NCI-H1436 (cell line): ENCODE measurements at regions not wholly inside any gene's neighbourhood (a gene's known extent, or its start where the extent isn't known, plus 50 kb on each side); places are given as distances from the start of the nearest gene placed in this dataset.
"Not testable (repeated sequence)": the region's sequence is repeated elsewhere in the genome, so short reads cannot be mapped to it uniquely, and the experiment has no call there.

ENCODE experiments used
- DNase-seq: peaks from one replicate; lab custom pipeline; 2025; lab: John Stamatoyannopoulos, UW

DNA sequence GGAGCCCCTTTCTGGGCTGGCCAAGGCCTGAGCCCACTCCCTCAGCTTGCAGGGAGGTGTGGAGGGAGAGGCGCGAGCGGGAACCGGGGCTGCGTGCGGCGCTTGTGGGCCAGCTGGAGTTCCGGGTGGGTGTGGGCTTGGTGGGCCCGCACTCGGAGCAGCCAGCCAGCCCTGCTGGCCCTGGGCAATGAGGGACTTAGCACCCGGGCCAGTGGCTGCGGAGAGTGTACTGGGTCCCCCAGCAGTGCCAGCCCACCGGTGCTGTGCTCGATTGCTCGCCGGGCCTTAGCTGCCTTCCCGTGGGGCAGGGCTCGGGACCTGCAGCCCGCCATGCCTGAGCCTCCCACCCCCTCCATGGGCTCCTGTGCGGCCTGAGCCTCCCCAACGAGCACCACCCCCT lies 123.8 kb upstream of the SEMA3C start:
- not testable (repeated sequence) for DNase-seq

DNA sequence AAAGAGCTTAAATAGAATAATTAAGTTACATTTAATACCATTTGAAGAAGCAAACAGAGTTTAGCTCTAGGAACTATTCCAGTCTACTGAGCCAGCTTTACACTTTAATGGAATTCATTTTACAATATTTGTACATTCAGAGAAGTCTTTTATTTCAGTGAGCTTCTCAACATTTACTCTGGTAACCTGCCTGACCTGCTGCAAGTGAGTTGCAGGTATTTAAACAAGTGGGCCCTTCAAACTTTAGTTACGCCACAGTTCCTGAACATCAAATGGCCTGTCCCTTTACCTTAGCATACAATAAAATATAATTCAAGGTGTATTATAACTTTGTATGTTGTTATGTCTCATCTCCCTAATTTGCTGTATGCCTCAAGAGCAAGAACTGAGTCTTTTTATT lies 121.6 kb upstream of the SEMA3C start:
- no peak for DNase-seq

DNA sequence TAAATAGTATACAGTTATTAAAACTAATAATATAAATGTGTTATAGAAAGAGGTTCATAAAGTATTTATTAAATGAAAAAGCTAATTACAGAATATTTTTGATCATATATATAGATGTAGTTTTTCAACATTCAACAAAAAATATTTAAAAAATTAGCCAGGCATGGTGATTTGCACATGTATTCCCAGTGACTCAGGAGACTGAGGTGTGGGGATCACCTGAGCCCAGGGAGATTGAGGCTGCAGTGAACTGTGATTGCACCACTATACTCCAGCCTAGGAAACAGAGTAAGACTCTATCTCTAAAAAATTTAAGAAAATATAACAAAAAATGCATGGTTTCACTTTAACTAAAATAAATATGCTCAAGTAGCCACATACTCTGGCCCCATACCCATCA lies 118.0 kb upstream of the SEMA3C start:
- DNase-seq, result no peak

DNA sequence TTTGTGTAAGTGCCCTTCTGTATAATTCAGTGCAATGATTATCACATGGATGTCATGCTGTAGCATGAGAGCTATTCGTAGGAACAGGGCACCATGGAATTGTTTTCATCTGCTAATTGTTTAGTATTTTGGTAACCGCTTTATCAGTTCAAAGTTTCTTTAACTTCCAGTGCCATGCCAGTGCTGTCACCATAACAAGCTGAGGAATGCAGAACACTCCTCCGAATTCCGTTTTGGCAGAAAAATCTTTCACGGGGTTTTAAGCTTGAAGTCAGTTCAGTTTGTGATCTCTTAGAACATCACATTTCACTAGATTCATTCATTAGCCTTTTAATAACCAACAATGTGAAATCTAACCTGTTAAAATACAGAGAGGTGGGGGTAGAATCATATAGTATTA lies 117.2 kb upstream of the SEMA3C start:
- no peak for DNase-seq

GRCh38 chr7:81031996-81032395 lies 113.1 kb upstream of the SEMA3C start:
- no peak for DNase-seq

DNA sequence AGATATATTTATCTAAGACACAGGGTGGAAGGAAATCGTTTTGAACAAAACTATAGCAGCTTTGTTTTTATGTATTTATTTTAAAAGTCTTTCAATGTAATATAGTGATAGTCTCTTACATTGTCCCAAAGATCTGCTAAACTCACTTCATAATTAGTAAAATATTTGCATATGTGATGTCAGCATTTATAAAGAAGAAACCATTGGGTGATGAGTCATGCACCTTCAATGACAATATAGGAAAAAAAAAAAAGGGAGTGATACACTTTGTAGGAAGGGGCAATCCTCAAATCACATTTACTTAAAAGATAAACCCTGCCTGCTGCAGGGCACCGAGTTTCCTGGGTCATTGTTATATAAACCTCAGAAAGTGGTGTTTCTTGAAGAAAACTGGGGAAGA lies 112.4 kb upstream of the SEMA3C start:
- no peak for DNase-seq

GRCh38 chr7:81030472-81030871 lies 111.6 kb upstream of the SEMA3C start:
- DNase-seq, result no peak

DNA sequence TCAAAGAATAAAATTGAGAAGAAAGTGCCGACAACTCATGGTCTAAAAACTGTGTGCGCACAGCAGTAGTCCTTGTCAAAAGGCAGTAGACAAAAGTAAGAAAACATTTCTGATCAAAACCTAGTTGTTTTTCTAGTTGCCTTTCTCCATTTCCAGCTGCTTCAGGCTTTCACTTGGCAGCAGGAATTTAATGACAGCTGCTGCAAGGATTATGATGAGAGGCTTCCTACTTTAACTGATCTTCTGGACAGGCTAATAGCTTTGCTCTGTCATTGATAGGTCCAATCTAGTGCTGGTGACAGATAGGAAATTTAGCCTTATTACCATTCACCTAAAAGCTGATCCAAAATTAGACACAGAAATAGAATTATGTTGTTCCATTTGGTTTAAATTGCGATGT lies 110.7 kb upstream of the SEMA3C start:
- no peak for DNase-seq

DNA sequence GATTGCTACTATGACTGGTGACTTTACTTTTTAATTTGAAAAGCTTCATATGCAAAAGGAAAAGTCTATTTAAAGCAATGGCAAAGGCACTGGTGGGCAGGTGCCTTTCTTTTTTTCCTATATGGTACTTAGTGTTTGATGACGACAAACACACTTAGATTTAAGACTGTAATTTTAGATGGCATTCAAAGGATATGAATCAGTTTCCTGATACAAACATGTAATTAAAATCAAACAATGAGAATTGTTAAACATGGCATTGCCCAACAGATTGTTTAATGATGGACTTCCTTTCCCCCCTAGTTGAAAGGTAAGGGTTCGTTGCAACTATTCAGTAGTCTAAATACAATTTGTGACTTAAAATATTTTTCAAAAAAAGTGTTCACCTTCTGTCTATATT lies 106.5 kb upstream of the SEMA3C start:
- DNase-seq, result peak; percentile 51

- DNase-seq, result no peak
These were observed 96.1 kb upstream of the SEMA3C start for GRCh38 chr7:81014908-81015307.

GRCh38 chr7:81014266-81014665 lies 95.4 kb upstream of the SEMA3C start:
- DNase-seq, result no peak

GRCh38 chr7:81013083-81013817 lies 94.4 kb upstream of the SEMA3C start:
- DNase-seq, result no peak

DNA sequence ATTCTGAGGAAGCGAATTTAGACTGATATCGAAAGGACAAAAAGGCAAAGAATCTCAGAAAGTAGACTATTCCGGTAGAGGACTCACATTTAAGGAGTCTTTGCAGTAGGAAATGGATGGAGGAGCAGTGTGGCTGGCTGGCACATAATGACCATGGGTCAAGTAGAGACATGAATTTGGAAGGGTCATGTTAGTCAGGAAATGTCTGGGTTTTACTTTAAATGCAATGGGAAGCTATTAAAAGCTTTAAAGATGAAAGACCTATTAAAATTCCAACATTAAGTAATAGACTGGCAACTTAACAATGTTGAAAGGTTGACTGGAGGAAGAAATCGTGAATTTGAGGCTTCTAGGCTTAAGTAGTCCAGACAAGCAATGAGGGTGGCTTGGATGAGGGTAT lies 90.0 kb upstream of the SEMA3C start:
- no peak for DNase-seq

DNA sequence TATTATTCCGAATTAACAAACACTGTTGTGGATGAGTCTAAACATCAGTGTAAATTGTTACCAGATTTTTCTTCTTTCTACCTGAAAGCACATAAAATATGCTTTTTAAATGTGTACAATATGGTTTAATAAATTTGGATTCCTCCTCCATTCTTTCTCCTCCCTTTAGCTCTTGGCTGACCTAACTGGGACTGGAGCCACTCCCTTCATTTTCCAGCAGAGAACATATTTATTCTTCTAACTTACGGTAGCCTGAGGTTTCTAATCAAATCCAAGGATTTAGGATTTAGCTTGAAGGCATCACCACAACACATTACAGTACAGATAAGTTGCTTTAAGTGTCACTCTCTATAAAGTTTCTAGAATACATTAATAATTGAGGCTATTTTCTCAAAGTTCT lies 88.2 kb upstream of the SEMA3C start:
- no peak for DNase-seq

GRCh38 chr7:81005254-81005653 lies 86.4 kb upstream of the SEMA3C start:
- no peak for DNase-seq

- DNase-seq, result no peak
These were observed 85.2 kb upstream of the SEMA3C start for GRCh38 chr7:81004098-81004497.

GRCh38 chr7:81003326-81003725 lies 84.5 kb upstream of the SEMA3C start:
- no peak for DNase-seq

GRCh38 chr7:81002421-81002820 lies 83.6 kb upstream of the SEMA3C start:
- no peak for DNase-seq

DNA sequence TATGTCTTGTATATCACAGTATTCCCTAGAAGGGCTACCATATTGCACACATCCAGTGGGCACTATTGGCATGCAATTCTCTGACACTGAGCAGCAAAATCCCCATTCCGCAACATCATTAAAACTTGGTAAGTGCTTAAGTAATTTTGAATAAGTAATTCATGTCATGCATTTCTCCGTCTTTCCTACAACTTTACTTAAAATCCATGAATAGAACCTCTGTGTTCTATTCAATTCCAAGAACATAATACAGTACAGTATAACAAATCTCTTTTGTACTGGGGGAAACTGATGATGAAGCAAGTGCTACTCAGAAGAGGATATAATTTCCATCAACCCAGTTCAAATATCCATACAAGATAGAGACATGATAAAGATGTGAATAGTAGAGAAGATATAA lies 80.9 kb upstream of the SEMA3C start:
- no peak for DNase-seq

- no peak for DNase-seq
These were observed 80.2 kb upstream of the SEMA3C start for GRCh38 chr7:80999100-80999499.

GRCh38 chr7:80997841-80998240 lies 79.0 kb upstream of the SEMA3C start:
- DNase-seq, result no peak

GRCh38 chr7:80996236-80996635 lies 77.4 kb upstream of the SEMA3C start:
- DNase-seq, result not testable (repeated sequence)

DNA sequence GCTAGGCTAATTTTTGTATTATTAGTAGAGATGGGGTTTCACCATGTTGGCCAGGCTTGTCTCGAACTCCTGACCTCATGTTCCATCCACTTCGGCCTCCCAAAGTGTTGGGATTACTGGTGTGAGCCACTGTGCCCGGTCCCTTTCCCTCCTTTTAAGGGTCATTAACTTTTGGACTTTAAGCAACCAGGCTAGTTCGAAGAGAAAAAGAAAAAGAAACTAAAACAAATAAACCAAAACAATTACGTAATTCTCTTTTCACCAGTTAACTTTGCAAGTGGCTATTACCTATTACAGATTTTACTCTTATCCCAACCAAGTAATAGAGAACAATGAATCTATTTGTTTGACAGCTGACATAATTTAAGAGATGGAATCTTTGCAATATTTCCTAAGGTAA lies 72.8 kb upstream of the SEMA3C start:
- DNase-seq, result no peak

- DNase-seq, result no peak
These were observed 65.8 kb upstream of the SEMA3C start for GRCh38 chr7:80984619-80985018.

- no peak for DNase-seq
These were observed 62.6 kb upstream of the SEMA3C start for GRCh38 chr7:80981405-80981804.
